HG03575 (cell line): ENCODE measurements at regions not wholly inside any gene's neighbourhood (a gene's known extent, or its start where the extent isn't known, plus 50 kb on each side); places are given as distances from the start of the nearest gene placed in this dataset.
"Not testable (repeated sequence)": the region's sequence is repeated elsewhere in the genome, so short reads cannot be mapped to it uniquely, and the experiment has no call there.

Experiments used
- ATAC-seq: cut with Tn5 transposase; IDR thresholded peaks from one replicate; pipeline ENCODE4 v1.9.1; 2021; ENCODE audit not compliant: unreplicated experiment, insufficient number of reproducible peaks, low FRiP score; ENCODE audit errors: extremely low read depth

GRCh38 chr1:198947456-198947855 is 308.6 kb downstream of the PTPRC start:
- ATAC-seq, result no peak

GRCh38 chr1:198948895-198949659 is 310.2 kb downstream of the PTPRC start:
- no peak for ATAC-seq

DNA sequence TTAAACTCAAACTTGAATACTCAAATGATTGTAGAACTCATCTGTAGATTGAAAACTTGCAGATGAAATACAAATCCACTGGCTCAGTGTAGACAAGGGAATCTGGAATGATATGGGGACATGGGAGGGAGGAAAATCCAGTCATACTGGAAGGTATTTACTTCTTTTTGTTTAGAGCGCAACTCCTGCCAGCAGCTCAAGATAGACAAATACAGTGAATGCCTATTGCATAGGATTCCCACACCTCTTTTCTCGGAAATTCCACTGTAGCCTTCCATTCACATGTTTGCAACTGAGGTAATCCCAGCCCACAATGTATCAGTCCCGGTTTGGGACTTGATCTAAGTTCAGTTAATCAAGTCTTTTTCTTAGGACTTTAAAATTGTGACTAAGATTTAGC is 311.2 kb downstream of the PTPRC start:
- ATAC-seq, result no peak

GRCh38 chr1:198955085-198955484 is 316.2 kb downstream of the PTPRC start:
- no peak for ATAC-seq

DNA sequence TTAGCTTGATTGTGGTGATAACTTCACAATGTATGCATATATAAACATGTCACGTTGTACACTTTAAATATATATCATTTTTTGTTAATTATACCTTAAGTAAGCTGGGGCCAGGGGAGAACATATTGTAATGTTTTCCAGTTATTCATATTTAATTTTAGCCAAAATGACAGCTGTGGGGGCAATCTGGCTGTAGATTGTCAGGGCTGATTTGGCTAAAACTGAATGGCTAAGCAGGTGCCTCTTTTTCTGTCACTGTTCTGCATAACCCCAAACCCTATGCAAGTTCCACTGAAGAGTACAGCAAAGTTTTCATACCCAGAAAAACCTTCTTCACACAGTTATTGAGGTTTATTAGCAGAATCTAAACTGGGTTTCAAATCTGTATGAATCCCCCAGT is 318.2 kb downstream of the PTPRC start:
- ATAC-seq, result no peak

GRCh38 chr1:198959032-198959431 is 320.2 kb downstream of the PTPRC start:
- ATAC-seq, result no peak

- no peak for ATAC-seq
Observed at GRCh38 chr1:198959676-198960075, 320.8 kb downstream of the PTPRC start.

DNA sequence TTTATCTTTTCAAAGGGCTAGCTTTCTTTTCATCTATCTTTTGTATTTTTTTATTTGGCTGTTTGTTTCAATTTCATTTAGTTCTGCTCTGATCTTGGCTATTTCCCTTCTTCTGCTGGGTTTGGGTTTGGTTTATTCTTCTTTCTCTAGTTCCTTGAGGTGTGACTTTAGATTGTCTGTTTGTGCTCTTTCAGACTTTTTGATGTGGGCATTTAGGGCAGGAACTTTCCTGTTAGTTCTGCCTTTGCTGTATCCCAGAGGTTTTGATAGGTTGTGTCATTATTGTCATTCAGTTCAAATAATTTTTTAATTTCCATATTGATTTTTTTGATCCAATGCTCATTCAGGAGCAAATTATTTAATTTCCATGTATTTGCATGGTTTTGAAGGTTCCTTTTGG is 325.0 kb downstream of the PTPRC start:
- not testable (repeated sequence) for ATAC-seq

DNA sequence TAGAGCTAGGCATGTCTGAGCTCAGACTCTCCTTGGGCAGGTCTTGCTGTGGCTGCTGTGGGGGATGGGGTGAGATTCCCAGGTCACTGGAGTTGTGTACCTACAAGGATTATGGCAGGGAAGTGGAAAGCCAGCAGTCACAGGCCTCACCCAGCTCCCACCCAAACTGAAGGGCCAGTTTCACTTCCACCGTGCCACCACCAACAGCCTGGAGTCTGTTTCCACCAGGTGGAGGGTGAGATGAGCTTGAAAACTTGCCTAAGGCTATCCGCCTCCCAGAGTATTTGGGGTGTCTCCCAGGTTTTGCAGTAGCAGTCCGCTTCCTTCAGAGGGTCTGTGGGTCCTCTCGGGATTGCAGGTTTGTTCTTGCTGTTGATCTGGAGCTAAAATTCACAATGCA is 327.7 kb downstream of the PTPRC start:
- ATAC-seq, result no peak

- ATAC-seq, result no peak
Observed at GRCh38 chr1:198967566-198967965, 328.7 kb downstream of the PTPRC start.

DNA sequence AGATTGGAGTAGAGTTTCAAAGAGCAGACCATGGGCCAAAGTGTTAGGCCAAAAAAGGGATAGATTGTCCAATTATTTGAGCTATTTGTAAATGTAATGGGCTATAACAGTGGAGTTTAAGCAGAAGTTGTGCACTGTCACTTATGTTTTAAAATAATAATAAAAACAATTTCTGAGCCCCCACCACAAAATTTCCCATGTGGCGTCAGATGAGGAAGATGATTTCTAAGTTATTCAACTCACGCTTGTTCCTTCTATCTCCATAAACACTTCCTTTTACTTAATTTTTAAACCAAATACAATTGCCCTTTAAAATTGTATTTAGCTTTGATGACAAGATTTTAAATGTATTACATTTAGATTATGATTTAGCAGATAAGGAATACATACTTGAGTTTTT is 330.0 kb downstream of the PTPRC start:
- no peak for ATAC-seq

- ATAC-seq, result no peak
Observed at GRCh38 chr1:198969981-198970380, 331.1 kb downstream of the PTPRC start.

DNA sequence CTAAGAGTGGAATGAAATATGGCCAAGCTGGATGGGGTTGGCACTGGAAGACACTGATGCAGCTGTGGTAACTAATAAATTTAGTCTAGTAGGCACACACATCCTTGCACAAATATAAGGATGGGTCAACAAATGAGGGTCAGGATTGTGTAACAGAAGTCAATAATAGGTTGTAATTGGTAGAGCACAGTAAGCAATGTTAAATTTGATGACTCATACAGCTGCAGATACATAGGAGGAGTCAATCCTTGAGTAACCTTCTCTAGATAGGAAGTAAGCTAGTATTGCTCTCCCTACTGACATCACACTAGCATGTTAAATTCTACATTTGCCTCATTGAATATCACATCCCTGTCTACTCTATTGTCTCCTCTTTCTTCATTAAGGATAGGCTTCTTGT is 332.1 kb downstream of the PTPRC start:
- no peak for ATAC-seq

- no peak for ATAC-seq
Observed at GRCh38 chr1:198977909-198978308, 339.1 kb downstream of the PTPRC start.

GRCh38 chr1:198978523-198978922 is 339.7 kb downstream of the PTPRC start:
- ATAC-seq, result no peak

- ATAC-seq, result no peak
Observed at GRCh38 chr1:198986036-198986435, 347.2 kb downstream of the PTPRC start.

DNA sequence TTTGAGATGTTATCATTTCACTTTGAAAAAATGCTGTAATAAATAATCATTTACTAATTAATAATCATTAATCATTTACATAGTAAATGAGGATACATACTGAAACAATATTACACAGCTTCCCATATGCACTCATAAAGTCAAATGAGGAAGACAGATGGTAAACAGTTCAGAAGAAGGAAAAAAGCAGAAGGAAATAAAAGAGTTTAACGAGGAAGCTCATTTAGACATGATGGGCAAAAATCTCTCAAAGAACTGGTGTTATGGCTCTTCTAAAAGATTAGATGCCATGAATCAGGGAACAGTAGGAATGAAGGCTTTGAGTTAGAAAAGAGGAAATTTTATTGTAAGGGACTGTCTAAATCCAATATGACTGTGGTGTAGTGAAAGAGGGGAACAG is 347.6 kb downstream of the PTPRC start:
- no peak for ATAC-seq

DNA sequence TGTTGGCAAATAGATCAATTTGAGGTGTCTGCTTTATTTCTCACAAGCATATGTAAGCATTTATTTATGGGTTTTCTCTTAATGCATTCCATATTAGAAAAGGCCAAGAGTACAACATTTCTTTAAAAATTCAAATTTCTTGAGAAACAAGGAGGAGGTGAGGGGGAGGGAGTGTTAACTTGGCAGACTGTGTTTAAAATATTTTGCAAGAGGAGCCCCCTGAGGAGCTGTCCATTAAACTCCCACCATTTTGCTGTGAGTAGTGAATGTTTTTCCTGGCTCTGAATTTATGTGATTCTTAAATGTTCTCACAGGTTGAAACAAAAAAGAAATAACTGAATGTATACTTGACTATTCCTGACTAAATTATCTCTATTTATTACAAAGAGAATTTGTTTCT is 363.8 kb downstream of the PTPRC start:
- ATAC-seq, result no peak

DNA sequence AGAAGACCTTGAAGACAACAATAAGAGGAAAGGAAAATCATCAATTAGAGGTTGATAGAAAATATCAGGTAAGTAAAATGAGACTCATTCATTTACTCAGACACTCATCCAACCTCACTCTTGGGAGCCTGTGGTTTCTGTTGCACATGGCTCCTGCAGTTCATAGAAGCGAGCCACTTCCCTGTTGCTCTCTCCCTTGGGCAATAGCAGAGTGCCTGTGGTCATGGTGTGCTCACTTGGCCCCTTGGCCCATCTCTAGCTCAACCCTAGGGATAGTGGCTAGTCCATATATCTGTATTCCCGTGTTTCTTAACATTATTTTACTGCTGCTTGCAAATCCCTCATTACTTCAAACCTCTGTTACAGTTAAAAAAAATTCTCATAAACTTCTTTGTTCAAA is 368.6 kb downstream of the PTPRC start:
- ATAC-seq, result no peak

DNA sequence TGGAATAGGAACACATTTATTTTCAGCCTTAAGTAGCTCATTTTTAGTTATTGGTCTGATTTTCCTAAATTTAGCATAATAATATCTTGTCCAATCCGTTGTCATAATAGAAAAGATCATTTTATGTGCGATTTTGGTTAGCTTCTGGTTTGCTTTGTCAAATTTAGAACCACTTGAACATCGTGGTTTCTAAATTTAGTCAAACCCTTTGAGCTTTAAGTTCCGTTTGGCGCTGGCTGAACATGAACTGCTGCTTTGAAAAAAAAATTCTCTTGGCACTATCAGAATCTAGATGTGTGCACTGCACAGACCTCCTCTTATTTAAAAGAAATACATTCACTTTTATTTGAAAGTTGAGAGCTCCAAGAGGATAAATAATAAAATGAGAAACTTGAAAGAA is 370.6 kb downstream of the PTPRC start:
- no peak for ATAC-seq

DNA sequence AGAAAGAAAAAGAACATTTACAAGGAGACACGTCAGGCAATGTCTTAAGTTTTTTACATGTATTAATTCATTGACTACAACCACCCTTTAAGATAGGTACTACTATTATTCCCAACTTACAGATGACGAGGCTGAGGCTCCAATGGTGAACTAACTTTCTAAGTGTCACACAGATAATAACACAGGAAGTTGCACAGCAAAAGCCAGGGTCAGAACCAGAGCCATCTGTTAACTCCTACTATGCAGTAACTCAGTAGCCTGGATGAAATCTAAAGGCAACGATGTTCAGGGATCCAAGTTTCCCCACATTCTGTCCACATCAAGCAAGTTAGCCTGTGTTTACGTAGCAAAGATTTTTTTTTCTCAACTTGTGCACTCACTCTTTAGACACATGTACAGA is 371.7 kb downstream of the PTPRC start:
- ATAC-seq, result no peak
